Left hindlimb (tissue), 1 donor: ENCODE measurements at regions not wholly inside any gene's neighbourhood (a gene's known extent, or its start where the extent isn't known, plus 50 kb on each side); places are given as distances from the start of the nearest gene placed in this dataset.

ENCODE experiments used
- DNase-seq: peaks from one replicate; pipeline ENCODE4 v3.0.0-alpha.2; 2018

DNA sequence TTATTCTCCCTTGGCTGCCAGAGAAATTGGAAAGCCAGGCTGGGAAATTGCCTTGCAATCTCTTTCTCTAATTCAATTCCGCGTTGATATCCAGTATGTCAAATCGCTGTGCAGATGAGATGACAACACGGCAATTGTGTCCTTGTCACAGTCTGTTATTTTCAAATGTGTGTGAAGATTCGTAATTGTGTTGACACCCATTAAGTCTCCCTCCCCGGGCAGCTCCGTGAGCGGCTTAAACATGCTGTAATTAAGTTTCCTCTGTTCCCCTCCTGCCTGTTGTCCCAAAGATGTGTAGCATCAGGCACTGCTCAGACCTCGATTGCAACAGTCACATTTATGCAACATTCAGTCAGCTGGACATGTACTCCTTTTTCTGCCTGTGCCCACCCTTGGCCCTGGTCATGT, 209.5 kb downstream of the LPIN1 start:
- no peak for DNase-seq

DNA sequence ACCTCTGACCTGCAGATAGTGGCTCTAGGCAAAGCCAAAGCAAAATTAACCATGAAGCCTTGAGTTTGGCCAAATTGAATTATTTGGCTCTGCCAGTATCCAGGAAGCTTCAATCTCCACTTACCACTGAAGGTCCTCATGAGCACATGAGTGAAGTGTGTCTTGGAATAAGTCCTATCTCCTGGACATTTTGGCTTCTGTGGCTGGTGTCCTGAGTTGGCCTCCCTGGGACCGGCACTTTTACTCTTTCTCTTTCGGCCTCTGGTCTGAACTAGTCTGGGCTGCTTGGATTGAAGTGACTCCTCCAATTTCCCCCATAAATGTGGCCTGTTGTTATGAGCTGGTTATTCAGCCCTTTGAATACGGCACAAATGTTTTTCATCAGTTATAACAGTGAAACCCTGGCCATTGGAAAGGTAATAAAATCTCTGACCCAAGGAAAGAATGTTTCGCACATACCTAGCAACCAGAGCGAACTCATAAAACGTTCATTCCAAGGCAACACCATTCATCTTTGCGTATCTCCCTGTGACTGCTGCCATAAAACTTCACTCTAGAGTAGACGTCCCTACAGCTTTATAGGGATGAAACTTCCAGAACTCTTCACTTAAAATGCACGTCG, 216.4 kb downstream of the LPIN1 start:
- no peak for DNase-seq

DNA sequence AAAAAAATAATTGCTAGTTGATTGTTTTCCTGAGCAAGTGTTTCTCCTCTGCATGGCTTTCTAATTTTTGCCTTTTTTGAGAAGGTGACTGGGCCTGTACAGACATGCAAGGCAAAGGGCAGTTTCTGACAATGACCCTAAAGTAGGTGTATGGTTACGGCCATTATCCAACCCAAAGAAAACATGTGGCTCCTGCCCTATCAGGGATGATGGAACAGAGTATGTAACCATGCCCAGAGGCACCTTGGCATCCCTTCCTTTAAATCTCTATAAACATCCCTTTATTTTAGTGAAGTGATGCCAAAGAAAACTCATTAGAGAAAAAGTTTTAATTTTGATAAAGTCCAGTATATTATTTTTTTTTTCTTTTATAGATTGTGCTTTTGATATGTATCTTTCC, 217.5 kb downstream of the LPIN1 start:
- no peak for DNase-seq

DNA sequence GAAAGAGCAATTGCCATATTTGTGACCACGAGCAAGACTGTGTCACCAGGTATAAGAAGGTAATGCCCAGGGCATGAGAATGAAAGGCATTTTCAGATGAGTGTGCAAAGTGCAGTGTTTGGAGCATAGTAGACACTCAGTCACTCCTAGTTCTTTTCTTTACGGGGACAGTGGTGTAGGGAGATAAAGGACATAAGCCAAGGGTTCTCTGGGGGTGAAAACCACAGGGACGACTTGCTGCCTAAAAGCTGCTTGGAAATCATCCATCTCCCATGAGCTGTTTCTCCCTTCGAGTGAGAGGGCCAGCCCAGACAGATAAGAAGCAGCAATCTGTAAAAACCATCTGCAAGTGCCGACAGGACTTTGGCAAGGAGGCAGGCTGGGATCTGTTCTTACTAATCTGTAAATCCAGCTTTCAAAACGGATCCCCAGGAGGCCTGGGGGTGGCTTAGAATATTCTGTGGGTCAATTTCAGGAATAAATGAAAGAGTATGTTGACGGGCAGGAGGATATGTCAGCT, 221.6 kb downstream of the LPIN1 start:
- no peak for DNase-seq

DNA sequence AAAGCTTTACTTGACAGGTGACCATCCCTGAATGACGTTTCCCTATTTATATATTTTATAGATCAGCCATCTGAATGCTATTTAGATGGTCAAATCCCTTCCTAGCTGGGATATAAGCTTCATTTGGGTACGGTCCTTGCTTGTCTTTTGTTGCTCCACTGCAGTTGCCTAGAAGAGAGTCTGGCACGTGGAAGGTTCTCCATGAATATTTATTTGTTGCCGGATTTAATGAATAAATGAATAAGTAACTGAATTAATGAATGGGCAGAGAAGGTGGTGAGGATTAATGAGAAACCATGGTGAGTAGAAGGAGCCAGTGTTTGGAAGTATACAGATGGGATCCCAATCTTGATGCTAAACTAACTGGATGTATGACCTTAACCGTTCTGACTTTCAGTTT, 222.1 kb downstream of the LPIN1 start:
- DNase-seq = no peak

DNA sequence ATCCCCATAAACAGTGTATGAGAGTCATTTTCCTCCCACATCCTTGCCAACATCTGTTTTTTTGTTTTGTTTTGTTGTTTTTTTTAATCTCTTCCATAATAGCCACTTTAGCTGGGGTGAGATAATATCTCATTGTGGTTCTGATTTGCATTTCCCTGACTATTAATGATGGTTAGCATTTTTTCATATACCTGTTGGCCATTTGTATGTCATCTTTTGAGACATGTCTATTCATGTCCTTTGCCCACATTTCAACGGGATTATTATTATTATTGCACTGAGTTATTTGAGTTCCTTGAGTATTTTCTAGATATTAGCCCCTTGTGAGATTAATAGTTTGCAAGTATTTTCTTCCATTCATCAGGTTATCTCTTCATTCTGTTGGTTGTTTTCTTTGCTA, 223.3 kb downstream of the LPIN1 start:
- DNase-seq = no peak

DNA sequence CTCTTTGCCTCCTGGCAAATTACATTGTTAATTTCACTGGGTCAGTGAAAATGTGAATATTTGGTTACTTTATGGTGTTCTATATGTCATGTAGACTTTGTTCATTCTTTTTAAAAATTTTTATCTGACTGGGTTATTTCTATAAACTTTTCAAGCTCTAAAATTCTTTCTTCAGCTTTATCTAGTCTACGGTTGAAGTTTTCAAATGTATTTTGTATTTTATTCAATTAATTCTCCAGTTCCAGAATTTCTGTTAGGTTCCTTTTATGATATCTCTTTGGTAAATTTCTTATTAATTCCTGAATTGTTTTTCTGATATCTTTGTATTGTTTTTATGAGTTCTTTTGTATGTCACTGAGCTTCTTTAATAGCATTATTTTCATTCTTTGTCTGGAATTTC, 228.1 kb downstream of the LPIN1 start:
- no peak for DNase-seq

DNA sequence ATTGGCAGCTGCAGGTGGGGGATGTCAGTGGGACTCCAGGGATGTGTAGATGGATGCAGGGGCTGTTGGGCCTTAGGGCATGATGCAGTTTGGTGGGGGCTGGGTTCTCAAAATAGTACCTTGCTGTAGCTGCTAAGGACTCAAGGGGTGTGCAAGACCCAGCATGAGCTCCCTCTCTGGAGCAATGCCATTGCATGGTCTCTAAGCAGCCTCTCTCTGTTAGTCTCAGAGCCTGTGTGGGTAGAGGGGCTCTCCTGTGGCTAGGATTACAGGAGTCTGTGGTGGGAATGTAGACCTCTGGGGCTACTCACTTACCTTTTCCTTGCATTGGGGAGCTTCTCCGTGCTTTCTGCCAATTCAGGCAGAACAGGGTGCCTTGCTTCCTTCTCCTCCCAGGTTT, 228.9 kb downstream of the LPIN1 start:
- no peak for DNase-seq

DNA sequence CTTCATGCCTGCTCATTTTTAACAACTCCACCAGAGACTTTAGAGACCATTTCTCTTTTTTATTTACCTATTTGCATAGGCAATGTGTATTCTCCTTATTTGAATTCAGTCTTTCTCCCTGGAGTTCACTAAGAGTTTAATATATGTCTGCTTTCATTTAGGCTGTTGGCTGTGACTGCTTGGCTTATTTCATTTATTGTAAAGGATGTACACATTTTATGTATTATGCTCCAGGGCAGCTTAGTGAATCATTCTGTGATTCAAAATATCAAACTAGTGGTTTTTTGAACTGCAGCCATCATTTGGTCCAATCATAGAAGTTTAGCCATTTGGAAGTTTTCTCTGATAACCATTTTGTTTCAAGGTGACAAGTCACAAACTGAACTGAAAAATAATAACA, 229.6 kb downstream of the LPIN1 start:
- DNase-seq = no peak

DNA sequence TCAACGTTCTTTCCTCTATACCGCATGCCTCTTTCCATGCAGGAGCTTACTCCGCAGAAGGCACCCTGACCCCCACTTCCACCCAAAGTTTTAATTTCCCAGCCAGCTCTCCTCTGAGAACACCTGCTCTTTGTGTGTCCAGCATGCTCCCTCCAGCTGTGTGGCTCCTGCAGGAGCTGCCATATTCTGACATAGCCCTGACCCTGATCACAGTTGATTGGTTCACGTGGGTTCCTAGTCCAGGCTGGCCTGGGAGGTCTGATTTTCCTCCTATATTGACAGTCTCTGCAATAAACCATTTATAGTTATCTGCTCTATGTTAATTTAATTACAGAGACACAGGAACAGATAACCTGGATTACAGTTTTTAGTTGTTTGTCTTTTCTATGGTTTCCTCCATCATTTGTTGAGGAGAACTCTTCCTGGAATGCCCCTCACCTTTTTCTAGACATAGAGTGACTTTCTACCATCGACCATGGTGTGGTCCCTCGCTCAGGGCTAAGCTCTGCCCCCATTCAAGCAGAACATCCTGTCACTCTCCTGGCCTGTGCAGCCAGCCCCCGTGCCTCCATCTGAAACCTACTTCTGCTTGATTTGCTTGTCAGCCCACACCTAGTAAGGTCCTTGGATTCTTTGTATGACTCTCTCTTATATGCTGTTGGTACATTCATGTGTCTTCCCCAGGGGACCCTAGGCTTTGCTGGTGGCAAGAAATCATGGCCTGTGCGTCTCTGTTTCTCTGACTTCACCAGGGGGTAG, 231.5 kb downstream of the LPIN1 start:
- DNase-seq = no peak

DNA sequence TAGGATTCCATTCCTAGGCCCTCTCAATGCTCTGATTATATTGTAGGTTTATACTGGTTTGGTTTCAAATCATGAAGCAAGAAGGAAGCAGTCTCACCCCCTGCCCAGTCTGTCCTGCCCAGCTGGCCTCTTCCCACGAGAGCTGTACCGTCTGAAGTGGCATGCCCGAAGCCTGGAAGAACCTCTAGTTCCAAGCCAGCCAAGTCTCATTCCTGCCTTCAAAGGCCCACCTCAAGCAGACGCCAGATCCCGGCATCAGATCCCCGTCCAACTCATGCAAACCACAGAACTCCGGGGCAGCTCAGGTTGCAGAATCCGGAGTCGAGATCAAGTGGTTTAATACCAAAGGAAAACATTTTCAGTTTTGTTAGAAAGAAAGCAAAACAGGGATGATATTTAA, 234.4 kb downstream of the LPIN1 start:
- peak; percentile 80 for DNase-seq

DNA sequence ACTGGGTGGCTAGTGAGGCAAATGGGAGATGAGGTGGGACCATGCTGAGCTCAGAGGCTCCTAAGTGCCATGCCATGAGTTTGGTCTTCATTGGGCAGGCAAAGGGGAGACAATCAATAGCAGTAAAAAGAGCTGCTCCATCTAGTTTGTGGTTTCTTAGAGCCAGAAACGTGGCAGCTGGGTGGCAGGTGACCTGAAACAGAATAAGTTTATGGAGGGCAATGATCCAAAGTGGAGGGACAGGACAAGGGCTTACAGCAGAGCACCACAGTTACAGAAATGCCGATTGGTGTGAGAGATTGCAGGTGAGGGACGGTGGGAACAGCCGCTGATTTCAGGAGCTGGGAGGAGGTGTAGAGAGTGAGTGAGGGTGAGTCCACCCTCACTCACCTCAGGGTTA, 237.0 kb downstream of the LPIN1 start:
- DNase-seq = no peak

DNA sequence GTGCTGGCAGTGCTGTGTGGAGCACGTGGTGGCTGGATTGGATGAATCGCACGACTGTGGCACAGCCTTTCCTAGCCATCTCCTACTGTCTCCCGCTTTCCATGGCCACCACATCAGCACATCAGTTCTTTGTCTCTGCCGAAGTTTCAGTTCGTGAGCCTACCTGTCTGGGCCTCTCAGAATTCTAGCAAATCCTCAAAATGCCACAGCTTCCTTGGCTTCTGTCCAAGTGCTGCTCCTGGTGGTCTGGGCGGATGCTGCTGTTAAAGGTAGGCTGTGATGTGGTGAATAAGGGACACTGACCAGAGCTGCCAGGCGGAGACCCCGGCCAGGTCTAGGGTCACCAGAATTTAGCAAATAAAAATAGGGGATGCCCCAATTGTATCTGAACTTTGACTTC, 237.4 kb downstream of the LPIN1 start:
- DNase-seq = no peak

DNA sequence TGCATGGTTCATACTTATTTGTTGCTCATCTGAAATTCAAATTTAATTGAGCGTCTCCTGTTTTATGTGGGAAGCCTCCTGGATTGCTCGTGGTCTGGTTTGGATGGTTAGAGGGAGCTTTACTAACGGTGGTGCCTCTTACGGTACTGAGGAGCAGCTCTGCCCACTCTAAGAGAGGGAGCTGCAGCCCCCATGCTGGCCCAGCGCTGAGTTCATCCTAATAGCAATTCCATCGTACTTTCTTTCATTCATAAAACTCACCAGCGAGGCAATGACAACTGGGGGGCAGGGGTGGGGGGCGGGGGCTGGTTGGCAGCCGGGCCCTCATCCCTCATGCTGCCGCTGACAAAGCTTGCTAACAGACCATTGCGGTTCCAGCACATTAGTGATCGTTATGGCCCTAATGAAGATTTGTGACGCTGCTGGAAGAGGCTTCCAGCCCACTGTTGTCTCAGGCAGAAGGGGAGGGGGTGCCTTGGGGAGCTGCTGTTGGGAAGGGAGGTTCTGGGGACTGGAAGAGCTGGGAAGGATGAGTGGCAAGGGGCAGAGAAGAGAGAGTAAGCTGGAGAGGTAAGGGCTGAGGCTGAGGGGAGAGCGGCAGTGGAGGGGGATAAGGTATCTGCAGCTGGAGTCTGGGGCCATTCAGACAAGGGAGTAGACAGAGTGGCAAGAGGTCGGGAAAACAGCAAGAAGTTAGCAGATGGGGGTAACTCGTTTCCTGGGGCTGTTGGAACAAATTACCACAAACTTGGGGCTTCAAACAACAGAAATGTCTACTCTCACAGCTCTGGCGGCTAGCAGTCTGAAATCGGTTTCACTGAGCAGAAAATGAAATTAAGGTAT, 238.1 kb downstream of the LPIN1 start:
- DNase-seq = peak; percentile 53

DNA sequence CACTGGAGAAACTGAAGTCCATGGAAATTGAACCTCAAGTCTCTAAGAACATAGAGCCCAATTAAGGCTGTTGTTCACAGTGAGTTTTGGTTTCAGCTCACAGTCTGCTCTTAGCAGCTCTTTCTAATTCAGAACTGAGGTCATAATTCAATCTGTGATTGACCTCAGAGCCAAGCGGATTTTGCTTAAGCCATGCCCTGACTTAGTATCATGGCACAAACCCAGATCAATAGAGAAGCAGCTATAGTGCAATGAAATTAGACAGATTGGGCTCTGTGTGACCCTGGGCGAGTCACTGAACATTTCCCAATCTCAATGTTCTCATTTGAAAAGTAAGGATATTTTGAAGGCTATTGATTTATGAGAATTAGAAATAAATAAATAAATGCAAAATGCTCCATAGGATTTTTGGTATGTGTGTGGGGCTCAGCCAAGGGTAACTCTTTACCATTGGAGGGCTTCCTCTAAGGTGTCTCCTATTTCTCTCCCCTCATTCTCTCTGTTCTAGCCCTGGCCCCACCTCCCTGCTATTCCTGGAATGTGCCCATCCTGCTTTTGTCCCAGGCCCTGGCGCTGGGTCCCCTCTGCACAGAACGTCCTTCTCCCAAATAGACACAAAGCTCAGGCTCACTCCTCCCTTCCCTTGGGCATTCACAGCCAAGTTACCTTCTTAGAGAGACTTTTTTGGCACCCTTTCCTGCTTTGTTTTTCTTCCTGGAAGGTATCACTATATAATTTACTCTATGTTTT, 239.6 kb downstream of the LPIN1 start:
- DNase-seq = no peak

DNA sequence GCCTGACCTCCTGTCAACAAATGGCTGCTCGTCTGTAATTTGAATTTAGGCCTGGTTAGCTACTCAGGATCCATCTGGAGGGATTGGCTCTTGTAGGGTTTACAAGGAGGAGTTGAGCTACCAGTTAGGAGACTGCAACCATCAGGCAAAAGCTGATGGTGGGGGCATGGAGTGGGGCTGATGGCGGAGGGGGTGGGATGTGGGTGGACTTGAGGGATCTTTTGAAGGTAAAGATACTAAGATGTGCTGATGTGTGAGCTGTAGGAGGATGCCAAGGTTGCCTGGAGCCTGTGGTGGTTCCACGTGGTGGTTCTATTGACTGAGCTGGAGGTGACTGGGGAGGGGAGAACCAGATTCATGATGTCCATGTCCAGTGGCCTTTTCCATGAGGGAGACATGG, 240.7 kb downstream of the LPIN1 start:
- DNase-seq = no peak

DNA sequence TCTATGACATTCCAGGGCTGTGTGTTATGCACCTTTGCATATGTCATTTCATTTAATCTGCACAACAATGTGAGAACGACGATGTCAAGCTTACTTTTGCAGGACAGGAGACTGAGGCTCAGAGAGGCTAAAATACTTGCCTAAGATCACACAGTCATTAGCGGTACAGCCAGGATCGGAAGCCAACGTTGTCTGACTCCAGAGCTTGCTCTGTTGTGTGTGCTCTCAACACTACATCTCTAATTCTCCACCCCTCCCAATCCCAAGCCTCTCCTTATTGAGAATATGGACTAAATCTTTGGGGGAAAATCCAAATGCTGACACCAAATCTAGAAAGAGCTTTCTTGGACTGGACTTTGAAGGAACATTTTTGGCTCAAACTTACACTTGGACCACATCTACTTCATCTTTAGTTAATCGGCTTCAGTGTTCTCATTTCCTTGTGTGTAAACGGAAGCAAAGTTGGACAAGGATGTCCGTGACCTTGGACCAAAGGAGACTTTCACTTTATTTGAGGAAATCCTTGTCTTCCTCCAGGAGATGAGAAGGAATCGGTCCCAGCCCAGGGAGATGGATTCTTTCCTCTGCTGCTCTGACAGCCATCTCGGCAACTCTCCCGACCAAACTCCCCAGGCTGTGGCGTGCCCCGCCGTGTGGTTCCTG, 242.4 kb downstream of the LPIN1 start:
- DNase-seq = peak; percentile 85

DNA sequence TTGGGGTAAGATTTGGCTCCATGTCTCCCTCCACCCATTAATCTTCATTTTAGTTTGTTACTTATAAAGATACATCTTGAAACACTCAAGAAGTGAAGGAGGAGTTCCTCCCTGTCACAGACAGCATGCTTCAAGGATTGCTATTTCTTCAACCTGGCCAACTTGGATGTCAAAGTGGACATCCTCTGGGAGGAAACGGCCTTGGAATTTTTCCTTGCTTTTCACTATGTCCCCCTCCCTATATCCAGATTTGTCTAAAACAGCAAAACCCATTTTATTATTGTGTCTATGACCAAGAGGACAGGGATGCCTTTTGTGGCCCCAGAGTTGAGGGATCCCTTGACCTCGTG, 242.9 kb downstream of the LPIN1 start:
- no peak for DNase-seq

DNA sequence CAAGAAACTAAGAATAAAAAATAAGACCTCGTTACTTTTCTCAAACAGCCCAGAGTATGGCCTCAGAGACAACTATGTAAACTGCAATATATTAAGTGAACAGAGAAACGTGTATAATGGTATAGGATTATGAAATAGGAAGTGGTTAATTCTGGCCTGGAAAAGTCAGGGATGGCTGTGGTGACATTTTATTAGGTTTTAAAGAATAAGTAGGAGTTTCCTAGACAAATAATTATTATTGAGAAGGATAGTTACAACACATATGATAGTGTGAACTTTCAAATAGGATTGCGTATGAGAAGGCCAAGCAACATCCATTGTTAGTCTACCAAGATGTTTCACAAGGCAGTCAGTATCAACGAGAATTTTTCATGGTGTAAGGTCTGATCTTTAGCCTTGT, 244.1 kb downstream of the LPIN1 start:
- DNase-seq = no peak

DNA sequence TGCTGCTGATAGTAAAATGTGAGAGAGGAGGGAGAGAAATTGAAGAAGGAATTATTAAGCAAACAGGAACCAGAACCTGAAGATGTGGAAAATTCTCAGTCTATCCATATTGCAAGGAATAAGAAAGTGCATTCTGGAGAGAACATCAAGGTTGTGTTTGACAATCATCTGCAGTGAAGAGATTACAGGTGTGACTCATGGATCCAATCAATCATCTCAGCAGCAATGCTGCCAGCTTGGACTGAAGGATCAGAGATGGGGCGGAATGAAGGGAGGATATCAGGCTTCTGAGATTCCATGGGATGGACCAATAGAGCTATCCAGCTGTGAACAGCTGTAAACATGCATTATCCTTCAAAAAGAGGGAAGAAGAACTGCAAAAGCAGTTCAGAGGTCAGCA, 247.3 kb downstream of the LPIN1 start:
- no peak for DNase-seq

DNA sequence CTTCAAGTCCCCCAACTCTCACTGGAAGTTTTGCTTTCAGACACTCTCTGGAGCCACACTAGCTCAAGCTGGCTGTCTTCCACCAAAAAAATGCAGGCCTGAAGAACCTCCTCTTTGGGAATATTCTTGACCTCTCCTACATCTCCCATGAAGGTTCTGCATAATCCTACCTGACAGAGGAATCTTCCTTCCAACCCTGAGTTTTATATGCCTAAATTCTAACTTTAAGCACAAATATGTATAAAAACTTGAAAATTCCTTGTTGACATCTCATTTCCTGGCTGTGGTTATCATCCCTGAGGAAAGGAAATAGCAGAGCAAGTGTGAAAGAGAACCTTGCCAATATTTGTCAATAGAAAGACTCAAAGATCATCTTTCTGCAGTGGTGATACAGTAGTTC, 249.0 kb downstream of the LPIN1 start:
- peak; percentile 44 for DNase-seq

DNA sequence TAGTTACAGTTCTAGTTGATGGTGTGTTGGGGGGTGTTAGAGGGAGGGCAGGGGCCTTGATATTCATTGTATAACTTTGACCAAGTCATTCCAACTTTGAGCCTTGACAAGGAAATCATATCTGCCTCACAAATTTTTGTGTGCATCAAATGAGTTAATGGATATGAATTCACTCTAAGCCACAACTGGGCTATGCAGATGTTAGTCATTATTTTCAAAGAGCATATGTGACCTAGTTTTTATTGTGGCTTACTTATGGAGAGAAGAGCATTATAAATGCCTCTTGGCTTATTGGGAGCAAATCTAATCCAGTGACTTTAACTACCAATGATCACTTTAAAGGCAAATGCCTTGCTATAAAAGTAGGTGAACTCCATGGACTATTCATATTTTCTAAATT, 250.2 kb downstream of the LPIN1 start:
- no peak for DNase-seq

DNA sequence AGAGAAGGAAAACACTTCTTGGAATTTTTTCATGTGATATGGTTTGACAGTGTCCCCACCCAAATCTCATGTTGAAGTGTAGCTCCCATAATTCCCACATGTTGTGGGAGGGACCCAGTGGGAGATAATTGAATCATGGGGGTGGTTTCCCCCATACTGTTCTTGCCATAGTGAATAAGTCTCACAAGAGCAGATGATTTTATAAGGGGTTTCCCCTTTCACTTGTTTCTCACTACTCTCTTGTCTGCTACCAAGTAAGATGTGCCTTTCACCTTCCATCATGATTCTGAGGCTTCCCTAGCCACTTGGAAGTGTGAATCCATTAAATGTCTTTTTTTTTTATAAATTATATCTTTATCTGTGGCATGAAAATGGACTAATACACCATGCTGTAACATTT, 250.7 kb downstream of the LPIN1 start:
- DNase-seq = no peak
